Mesothelial cell of epicardium (in vitro differentiated cells): ENCODE measurements at regions not wholly inside any gene's neighbourhood (a gene's known extent, or its start where the extent isn't known, plus 50 kb on each side); places are given as distances from the start of the nearest gene placed in this dataset.
A peak's percentile ranks its signal among the peaks of the same experiment; 100 is the strongest.

Source experiments
- DNase-seq, 2 experiments: peaks; one replicate each; pipeline ENCODE4 v3.0.0; 2021; ENCODE audit warnings: low spot score in 2 of 2; ENCODE audit not compliant: unreplicated experiment in 2 of 2
- H3K27ac Mint-ChIP-seq: 2 replicates; pipeline ENCODE4 v1.8.0; 2021; ENCODE audit warnings: mixed read lengths
- H3K27me3 Mint-ChIP-seq: 2 replicates; pipeline ENCODE4 v1.8.0; 2021; ENCODE audit warnings: low read depth, mixed read lengths
- H3K36me3 Mint-ChIP-seq: 2 replicates; pipeline ENCODE4 v1.8.0; 2021; ENCODE audit warnings: mixed read lengths
- H3K4me1 Mint-ChIP-seq: 2 replicates; pipeline ENCODE4 v1.8.0; 2021; ENCODE audit warnings: mixed read lengths
- H3K4me3 Mint-ChIP-seq: 2 replicates; pipeline ENCODE4 v1.8.0; 2021; ENCODE audit warnings: mild to moderate bottlenecking, moderate library complexity, mixed read lengths
- H3K9me3 Mint-ChIP-seq: 2 replicates; pipeline ENCODE4 v1.8.0; 2021; ENCODE audit warnings: mixed read lengths
- CTCF ChIP-seq: fragments of 200-600 bp; sonication (generic); IDR thresholded peaks from one replicate; pipeline ENCODE4 v1.5.0; 2021; ENCODE audit warnings: antibody characterized with exemption; ENCODE audit not compliant: unreplicated experiment

- H3K9me3 Mint-ChIP-seq: peaks cover 11% of the 10 kb centered on the region
- DNase-seq: no peak
- no peak overlapping the region for H3K27ac Mint-ChIP-seq
- no peak overlapping the region for H3K4me3 Mint-ChIP-seq
- peaks cover 14% of the 10 kb centered on the region for H3K4me1 Mint-ChIP-seq
- no peaks in the 10 kb centered on the region for H3K36me3 Mint-ChIP-seq
- H3K27me3 Mint-ChIP-seq: no peaks in the 10 kb centered on the region
- TF ChIP-seq CTCF: no peak
Measured at GRCh38 chr2:19051203-19051831, 307.1 kb downstream of the OSR1 start.

- H3K9me3 Mint-ChIP-seq: peaks cover 5% of the 10 kb centered on the region
- no peak for DNase-seq
- peaks cover 14% of the 10 kb centered on the region for H3K4me1 Mint-ChIP-seq
- no peak overlapping the region for H3K27ac Mint-ChIP-seq
- no peaks in the 10 kb centered on the region for H3K27me3 Mint-ChIP-seq
- H3K36me3 Mint-ChIP-seq: no peaks in the 10 kb centered on the region
- TF ChIP-seq CTCF: no peak
- no peak overlapping the region for H3K4me3 Mint-ChIP-seq
Measured at GRCh38 chr2:19050354-19050753, 308.1 kb downstream of the OSR1 start.

- Mint-ChIP-seq H3K4me1 (peaks cover 14% of the 10 kb centered on the region), H3K27me3 (no peaks in the 10 kb centered on the region), H3K27ac (peak overlapping the region; percentile 28), H3K4me3 (no peak overlapping the region), H3K36me3 (no peaks in the 10 kb centered on the region), H3K9me3 (no peaks in the 10 kb centered on the region)
- peak in 1 of 2 experiments; percentile 54 for DNase-seq
- TF ChIP-seq CTCF: no peak
Measured at GRCh38 chr2:19048593-19049266, 309.7 kb downstream of the OSR1 start.

- Mint-ChIP-seq H3K9me3 (no peaks in the 10 kb centered on the region), H3K4me1 (peaks cover 14% of the 10 kb centered on the region), H3K36me3 (no peaks in the 10 kb centered on the region), H3K27me3 (no peaks in the 10 kb centered on the region), H3K4me3 (no peak overlapping the region), H3K27ac (no peak overlapping the region)
- TF ChIP-seq CTCF: no peak
- DNase-seq: no peak
Measured at GRCh38 chr2:19046986-19047780, 311.2 kb downstream of the OSR1 start.

- Mint-ChIP-seq H3K4me3 (no peak overlapping the region), H3K9me3 (no peaks in the 10 kb centered on the region), H3K27me3 (no peaks in the 10 kb centered on the region), H3K27ac (no peak overlapping the region), H3K36me3 (no peaks in the 10 kb centered on the region), H3K4me1 (peaks cover 17% of the 10 kb centered on the region)
- TF ChIP-seq CTCF: no peak
- DNase-seq: no peak
Measured at GRCh38 chr2:19045151-19045550, 313.3 kb downstream of the OSR1 start.
